Neural cell (in vitro differentiated cells): ENCODE measurements at regions not wholly inside any gene's neighbourhood (a gene's known extent, or its start where the extent isn't known, plus 50 kb on each side); places are given as distances from the start of the nearest gene placed in this dataset.

Experiments used
- H2AFZ ChIP-seq: fragments of 200-600, 300-800 bp; sonication (generic), shearing (Covaris generic); 2 replicates; pipeline ENCODE4 v1.6.0; 2014; ENCODE audit warnings: low read depth, mild to moderate bottlenecking, antibody characterized with exemption, low read length, moderate library complexity
- H3F3A ChIP-seq: fragments of 200-600 bp; shearing (Covaris generic); 2 replicates; pipeline ENCODE4 v1.6.1; 2016; ENCODE audit warnings: mild to moderate bottlenecking, moderate library complexity, mixed read lengths, antibody characterized with exemption, low read length; ENCODE audit not compliant: insufficient read depth, poor library complexity, severe bottlenecking
- H3K27ac ChIP-seq: fragments of 200-600, 300-800 bp; sonication (generic), shearing (Covaris generic); 2 replicates; pipeline ENCODE4 v1.5.1; 2014; ENCODE audit warnings: mild to moderate bottlenecking, low read length, moderate library complexity
- H3K27me3 ChIP-seq: fragments of 300-800, 200-600 bp; sonication (generic), shearing (Covaris generic); 2 replicates; pipeline ENCODE4 v1.6.0; 2014; ENCODE audit warnings: mild to moderate bottlenecking, low read depth, low read length, moderate library complexity; ENCODE audit not compliant: insufficient read depth
- H3K36me3 ChIP-seq: fragments of 300-800, 200-600 bp; sonication (generic), shearing (Covaris generic); 2 replicates; pipeline ENCODE4 v1.5.1; 2014; ENCODE audit warnings: mild to moderate bottlenecking, antibody characterized with exemption, low read length, moderate library complexity; ENCODE audit not compliant: insufficient read depth
- H3K4me2 ChIP-seq: fragments of 300-800, 200-600 bp; sonication (generic), shearing (Covaris generic); 2 replicates; pipeline ENCODE4 v1.6.0; 2014; ENCODE audit warnings: mild to moderate bottlenecking, low read length
- H3K4me3 ChIP-seq: fragments of 300-800, 200-600 bp; sonication (generic), shearing (Covaris generic); 2 replicates; pipeline ENCODE4 v1.5.1; 2014; ENCODE audit warnings: mild to moderate bottlenecking, low read length, moderate library complexity
- H3K79me2 ChIP-seq: fragments of 200-600 bp; shearing (Covaris generic); replicated peaks from 2 replicates; pipeline ENCODE4 v1.6.0; 2014; ENCODE audit warnings: mild to moderate bottlenecking, low read length, moderate library complexity; ENCODE audit not compliant: insufficient read depth
- H3K9ac ChIP-seq: fragments of 300-800, 200-600 bp; sonication (generic), shearing (Covaris generic); 2 replicates; pipeline ENCODE4 v1.6.1; 2016; ENCODE audit warnings: mild to moderate bottlenecking, low read length, mixed read lengths
- H3K9me2 ChIP-seq: fragments of 200-600 bp; shearing (Covaris generic); 2 replicates; pipeline ENCODE4 v1.6.1; 2016; ENCODE audit warnings: mild to moderate bottlenecking, low read length, mixed read lengths; ENCODE audit not compliant: insufficient read depth
- H3K9me3 ChIP-seq: fragments of 200-600, 300-800 bp; sonication (generic), shearing (Covaris generic); 2 replicates; pipeline ENCODE4 v1.6.1; 2016; ENCODE audit warnings: mild to moderate bottlenecking, mixed run types, low read length, moderate library complexity, mixed read lengths
- H4K20me1 ChIP-seq: fragments of 200-600 bp; shearing (Covaris generic); 2 replicates; pipeline ENCODE4 v1.6.1; 2016; ENCODE audit warnings: mild to moderate bottlenecking, mixed run types; ENCODE audit not compliant: insufficient read depth
- EP300 ChIP-seq: fragments of 450-650 bp; conservative IDR thresholded peaks from 2 replicates; pipeline ENCODE4 v1.6.1; 2014; ENCODE audit warnings: antibody characterized with exemption, mild to moderate bottlenecking, moderate library complexity; ENCODE audit not compliant: poor library complexity, severe bottlenecking
- EZH2 ChIP-seq: fragments of 200-600, 300-800 bp; shearing (Covaris generic), sonication (generic); IDR thresholded peaks from 2 replicates; pipeline ENCODE4 v1.6.1; 2014; ENCODE audit warnings: antibody characterized with exemption, low read length, borderline replicate concordance, mild to moderate bottlenecking; ENCODE audit not compliant: insufficient read depth, poor library complexity, severe bottlenecking
- MXI1 ChIP-seq: fragments of 450-650 bp; conservative IDR thresholded peaks from 2 replicates; pipeline ENCODE4 v1.6.1; 2014; ENCODE audit warnings: antibody characterized with exemption, mild to moderate bottlenecking; ENCODE audit not compliant: poor library complexity, severe bottlenecking
- POLR2AphosphoS5 ChIP-seq: IDR thresholded peaks from 2 replicates; pipeline ENCODE4 v1.6.1; 2012
- RAD21 ChIP-seq: fragments of 450-650 bp; conservative IDR thresholded peaks from 2 replicates; pipeline ENCODE4 v1.6.1; 2014; ENCODE audit warnings: antibody characterized with exemption, mild to moderate bottlenecking, moderate library complexity
- SMC3 ChIP-seq: fragments of 450-650 bp; conservative IDR thresholded peaks from 2 replicates; pipeline ENCODE4 v1.6.1; 2014; ENCODE audit warnings: antibody characterized with exemption, mild to moderate bottlenecking, moderate library complexity; ENCODE audit not compliant: poor library complexity
- TAF1 ChIP-seq: IDR thresholded peaks from 2 replicates; pipeline ENCODE4 v1.6.1; 2012; ENCODE audit warnings: low read depth
- TF ChIP-seq, protein P1 (sequence below): fragments of 450-650 bp; IDR thresholded peaks from 2 replicates; pipeline ENCODE4 v1.5.1; 2014; ENCODE audit warnings: antibody characterized with exemption, mild to moderate bottlenecking, moderate library complexity; ENCODE audit not compliant: poor library complexity, severe bottlenecking
- TF ChIP-seq, protein P2 (sequence below): IDR thresholded peaks from 2 replicates; pipeline ENCODE4 v1.6.1; 2012; ENCODE audit warnings: borderline replicate concordance

DNA sequence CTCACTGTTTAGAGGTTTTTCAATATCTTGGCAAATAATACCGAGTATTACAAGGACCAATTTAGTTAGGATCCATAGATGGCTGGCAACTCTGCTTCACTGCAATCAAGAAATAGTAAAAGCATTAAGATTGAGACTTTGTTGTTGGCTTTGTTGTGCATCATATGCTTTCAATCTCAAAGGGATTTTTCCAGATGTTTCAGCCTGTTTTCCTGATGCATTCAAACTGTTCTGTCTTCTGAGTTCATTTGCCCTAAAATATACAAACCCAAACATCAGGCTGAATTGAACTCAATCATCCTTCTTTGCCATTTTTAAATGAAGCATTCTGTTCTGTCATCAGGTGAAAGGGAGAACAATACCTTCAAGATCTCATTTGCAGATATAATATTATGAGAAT lies 248.7 kb downstream of the TTLL7 start:
- Histone ChIP-seq H3K9ac (no peak overlapping the region), H2AFZ (no peak overlapping the region), H3K36me3 (no peaks in the 10 kb centered on the region), H3F3A (no peaks in the 10 kb centered on the region), H4K20me1 (no peaks in the 10 kb centered on the region), H3K27me3 (no peaks in the 10 kb centered on the region), H3K9me2 (no peaks in the 10 kb centered on the region), H3K4me2 (no peak overlapping the region), H3K79me2 (no peaks in the 10 kb centered on the region), H3K9me3 (no peaks in the 10 kb centered on the region), H3K27ac (no peak overlapping the region), H3K4me3 (no peak overlapping the region)
- TF ChIP-seq EZH2 (no peak), EP300 (no peak), TAF1 (no peak), SMC3 (no peak), MXI1 (no peak), POLR2AphosphoS5 (no peak), RAD21 (no peak)
- TF ChIP-seq, protein P1, sequence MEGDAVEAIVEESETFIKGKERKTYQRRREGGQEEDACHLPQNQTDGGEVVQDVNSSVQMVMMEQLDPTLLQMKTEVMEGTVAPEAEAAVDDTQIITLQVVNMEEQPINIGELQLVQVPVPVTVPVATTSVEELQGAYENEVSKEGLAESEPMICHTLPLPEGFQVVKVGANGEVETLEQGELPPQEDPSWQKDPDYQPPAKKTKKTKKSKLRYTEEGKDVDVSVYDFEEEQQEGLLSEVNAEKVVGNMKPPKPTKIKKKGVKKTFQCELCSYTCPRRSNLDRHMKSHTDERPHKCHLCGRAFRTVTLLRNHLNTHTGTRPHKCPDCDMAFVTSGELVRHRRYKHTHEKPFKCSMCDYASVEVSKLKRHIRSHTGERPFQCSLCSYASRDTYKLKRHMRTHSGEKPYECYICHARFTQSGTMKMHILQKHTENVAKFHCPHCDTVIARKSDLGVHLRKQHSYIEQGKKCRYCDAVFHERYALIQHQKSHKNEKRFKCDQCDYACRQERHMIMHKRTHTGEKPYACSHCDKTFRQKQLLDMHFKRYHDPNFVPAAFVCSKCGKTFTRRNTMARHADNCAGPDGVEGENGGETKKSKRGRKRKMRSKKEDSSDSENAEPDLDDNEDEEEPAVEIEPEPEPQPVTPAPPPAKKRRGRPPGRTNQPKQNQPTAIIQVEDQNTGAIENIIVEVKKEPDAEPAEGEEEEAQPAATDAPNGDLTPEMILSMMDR, result no peak
- TF ChIP-seq, protein P2, sequence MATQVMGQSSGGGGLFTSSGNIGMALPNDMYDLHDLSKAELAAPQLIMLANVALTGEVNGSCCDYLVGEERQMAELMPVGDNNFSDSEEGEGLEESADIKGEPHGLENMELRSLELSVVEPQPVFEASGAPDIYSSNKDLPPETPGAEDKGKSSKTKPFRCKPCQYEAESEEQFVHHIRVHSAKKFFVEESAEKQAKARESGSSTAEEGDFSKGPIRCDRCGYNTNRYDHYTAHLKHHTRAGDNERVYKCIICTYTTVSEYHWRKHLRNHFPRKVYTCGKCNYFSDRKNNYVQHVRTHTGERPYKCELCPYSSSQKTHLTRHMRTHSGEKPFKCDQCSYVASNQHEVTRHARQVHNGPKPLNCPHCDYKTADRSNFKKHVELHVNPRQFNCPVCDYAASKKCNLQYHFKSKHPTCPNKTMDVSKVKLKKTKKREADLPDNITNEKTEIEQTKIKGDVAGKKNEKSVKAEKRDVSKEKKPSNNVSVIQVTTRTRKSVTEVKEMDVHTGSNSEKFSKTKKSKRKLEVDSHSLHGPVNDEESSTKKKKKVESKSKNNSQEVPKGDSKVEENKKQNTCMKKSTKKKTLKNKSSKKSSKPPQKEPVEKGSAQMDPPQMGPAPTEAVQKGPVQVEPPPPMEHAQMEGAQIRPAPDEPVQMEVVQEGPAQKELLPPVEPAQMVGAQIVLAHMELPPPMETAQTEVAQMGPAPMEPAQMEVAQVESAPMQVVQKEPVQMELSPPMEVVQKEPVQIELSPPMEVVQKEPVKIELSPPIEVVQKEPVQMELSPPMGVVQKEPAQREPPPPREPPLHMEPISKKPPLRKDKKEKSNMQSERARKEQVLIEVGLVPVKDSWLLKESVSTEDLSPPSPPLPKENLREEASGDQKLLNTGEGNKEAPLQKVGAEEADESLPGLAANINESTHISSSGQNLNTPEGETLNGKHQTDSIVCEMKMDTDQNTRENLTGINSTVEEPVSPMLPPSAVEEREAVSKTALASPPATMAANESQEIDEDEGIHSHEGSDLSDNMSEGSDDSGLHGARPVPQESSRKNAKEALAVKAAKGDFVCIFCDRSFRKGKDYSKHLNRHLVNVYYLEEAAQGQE, result no peak

DNA sequence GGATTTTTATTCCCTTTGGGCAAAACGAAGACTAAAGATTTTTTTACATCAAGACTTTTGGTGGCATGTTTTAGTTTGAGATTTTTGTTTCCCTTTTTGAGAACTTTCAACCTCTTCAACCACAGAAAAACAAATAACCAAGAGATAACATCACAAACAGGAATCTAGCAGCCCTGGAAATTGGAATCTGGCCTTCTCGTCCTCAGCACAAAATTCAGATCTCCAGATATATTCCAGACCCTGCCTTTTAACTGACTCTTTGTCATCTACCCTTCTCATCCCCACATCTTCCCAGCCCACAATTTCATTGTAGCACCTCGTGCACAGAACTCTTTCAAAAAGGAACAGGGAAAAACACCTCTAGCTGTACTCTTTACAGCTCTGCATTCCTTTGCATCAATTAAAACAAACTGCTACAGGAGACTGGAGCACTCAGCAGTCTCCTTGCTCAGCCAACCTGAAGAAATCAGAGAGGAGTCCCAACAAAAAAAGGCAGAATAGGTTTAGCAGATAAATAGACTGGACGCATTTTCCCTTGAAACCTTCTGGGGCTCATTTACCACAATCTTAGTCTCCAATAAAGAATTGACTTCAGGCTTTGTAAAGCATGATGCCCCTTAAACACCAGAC lies 251.0 kb downstream of the TTLL7 start:
- H3K9me3 ChIP-seq, result no peaks in the 10 kb centered on the region
- TF ChIP-seq SMC3, result no peak
- no peak for TF ChIP-seq RAD21
- TF ChIP-seq, protein P2, result no peak
- TF ChIP-seq MXI1, result no peak
- no peak for TF ChIP-seq TAF1
- TF ChIP-seq POLR2AphosphoS5, result no peak
- TF ChIP-seq EP300, result no peak
- TF ChIP-seq, protein P1, result no peak
- TF ChIP-seq EZH2, result no peak
- no peak overlapping the region for H3K27ac ChIP-seq
- no peaks in the 10 kb centered on the region for H3F3A ChIP-seq
- no peaks in the 10 kb centered on the region for H3K79me2 ChIP-seq
- no peak overlapping the region for H3K4me2 ChIP-seq
- no peaks in the 10 kb centered on the region for H3K27me3 ChIP-seq
- no peaks in the 10 kb centered on the region for H3K9me2 ChIP-seq
- H3K36me3 ChIP-seq, result no peaks in the 10 kb centered on the region
- no peak overlapping the region for H3K9ac ChIP-seq
- H2AFZ ChIP-seq, result no peak overlapping the region
- H4K20me1 ChIP-seq, result no peaks in the 10 kb centered on the region
- no peak overlapping the region for H3K4me3 ChIP-seq
